KMS-11 (cell line): ENCODE measurements at regions not wholly inside any gene's neighbourhood (a gene's known extent, or its start where the extent isn't known, plus 50 kb on each side); places are given as distances from the start of the nearest gene placed in this dataset.
"Not testable (repeated sequence)": the region's sequence is repeated elsewhere in the genome, so short reads cannot be mapped to it uniquely, and the experiment has no call there.

Experiments used
- H2AFZ ChIP-seq: fragments of 200-600 bp; sonication (generic); 2 replicates; pipeline ENCODE4 v1.6.1; 2016; ENCODE audit warnings: antibody characterized with exemption, mixed run types, low read depth
- H3K27ac ChIP-seq: fragments of 200-600 bp; sonication (generic); 2 replicates; pipeline ENCODE4 v1.6.1; 2016; ENCODE audit warnings: mild to moderate bottlenecking, mixed run types
- H3K27me3 ChIP-seq: fragments of 200-600 bp; sonication (generic); 2 replicates; pipeline ENCODE4 v1.6.1; 2017; ENCODE audit warnings: mild to moderate bottlenecking, low read depth, mixed run types, moderate library complexity; ENCODE audit not compliant: insufficient read depth
- H3K36me3 ChIP-seq: fragments of 200-600 bp; sonication (generic); 2 replicates; pipeline ENCODE4 v1.6.1; 2017; ENCODE audit warnings: mild to moderate bottlenecking, mixed run types; ENCODE audit not compliant: insufficient read depth
- H3K4me1 ChIP-seq: fragments of 200-600 bp; sonication (generic); 2 replicates; pipeline ENCODE4 v1.6.1; 2016; ENCODE audit warnings: mild to moderate bottlenecking, low read depth, mixed run types; ENCODE audit not compliant: poor library complexity, severe bottlenecking
- H3K4me2 ChIP-seq: fragments of 200-600 bp; sonication (generic); 2 replicates; pipeline ENCODE4 v1.7.0; 2016; ENCODE audit warnings: mild to moderate bottlenecking, mixed run types
- H3K4me3 ChIP-seq: fragments of 200-600 bp; sonication (generic); IDR thresholded peaks from 2 replicates; pipeline ENCODE4 v1.6.1; 2017; ENCODE audit warnings: low read depth, low read length, mixed read lengths; ENCODE audit not compliant: insufficient read depth
- H3K79me2 ChIP-seq: fragments of 200-600 bp; sonication (generic); 2 replicates; pipeline ENCODE4 v1.6.1; 2016; ENCODE audit warnings: low read depth, mixed run types; ENCODE audit not compliant: insufficient read depth
- H3K9ac ChIP-seq: fragments of 200-600 bp; sonication (generic); 2 replicates; pipeline ENCODE4 v1.6.1; 2016; ENCODE audit warnings: mild to moderate bottlenecking, mixed run types
- H4K20me1 ChIP-seq: fragments of 200-600 bp; sonication (generic); 2 replicates; pipeline ENCODE4 v1.6.1; 2016; ENCODE audit warnings: mild to moderate bottlenecking, mixed run types; ENCODE audit not compliant: insufficient read depth
- CTCF ChIP-seq: fragments of 200-600 bp; sonication (generic); conservative IDR thresholded peaks from 2 replicates; pipeline ENCODE4 v1.6.1; 2017; ENCODE audit warnings: low read depth, mild to moderate bottlenecking, antibody characterized with exemption, low read length, moderate library complexity, mixed read lengths

- Histone ChIP-seq H3K27ac (no peak overlapping the region), H2AFZ (no peak overlapping the region), H3K79me2 (no peaks in the 10 kb centered on the region), H3K27me3 (no peaks in the 10 kb centered on the region), H3K4me3 (no peak overlapping the region), H3K36me3 (no peaks in the 10 kb centered on the region), H3K9ac (no peak overlapping the region), H3K4me2 (no peak overlapping the region), H3K4me1 (no peaks in the 10 kb centered on the region), H4K20me1 (no peaks in the 10 kb centered on the region)
- no peak for TF ChIP-seq CTCF
Measured at GRCh38 chr10:18918532-18918931, 130.1 kb upstream of the MALRD1 start.

- Histone ChIP-seq H3K27ac (no peak overlapping the region), H3K4me3 (no peak overlapping the region), H3K9ac (no peak overlapping the region), H3K79me2 (no peaks in the 10 kb centered on the region), H3K4me2 (peak overlapping the region; percentile 22; the same call in 1 of the 2 replicates), H3K36me3 (no peaks in the 10 kb centered on the region), H4K20me1 (no peaks in the 10 kb centered on the region), H3K27me3 (no peaks in the 10 kb centered on the region), H2AFZ (no peak overlapping the region), H3K4me1 (peaks cover 15% of the 10 kb centered on the region)
- no peak for TF ChIP-seq CTCF
Measured at GRCh38 chr10:18949391-18949790, 99.2 kb upstream of the MALRD1 start.

GRCh38 chr10:18951072-18951823, 97.4 kb upstream of the MALRD1 start:
- H3K79me2 ChIP-seq, H3K4me3 ChIP-seq, H3K36me3 ChIP-seq, H2AFZ ChIP-seq, H4K20me1 ChIP-seq, H3K4me2 ChIP-seq, H3K27me3 ChIP-seq, H3K9ac ChIP-seq, H3K27ac ChIP-seq: not testable (repeated sequence)
- H3K4me1 ChIP-seq = peaks cover 15% of the 10 kb centered on the region

- Histone ChIP-seq H3K4me3 (no peak overlapping the region), H3K4me2 (no peak overlapping the region), H2AFZ (no peak overlapping the region), H3K27ac (no peak overlapping the region), H4K20me1 (no peaks in the 10 kb centered on the region), H3K36me3 (no peaks in the 10 kb centered on the region), H3K9ac (no peak overlapping the region), H3K4me1 (peaks cover 5% of the 10 kb centered on the region), H3K79me2 (no peaks in the 10 kb centered on the region), H3K27me3 (no peaks in the 10 kb centered on the region)
- no peak for TF ChIP-seq CTCF
Measured at GRCh38 chr10:18955061-18955460, 93.5 kb upstream of the MALRD1 start.

- Histone ChIP-seq H3K9ac (no peak overlapping the region), H4K20me1 (no peaks in the 10 kb centered on the region), H3K79me2 (no peaks in the 10 kb centered on the region), H3K27ac (no peak overlapping the region), H3K4me2 (no peak overlapping the region), H3K36me3 (no peaks in the 10 kb centered on the region), H3K4me3 (no peak overlapping the region), H2AFZ (no peak overlapping the region), H3K4me1 (no peaks in the 10 kb centered on the region), H3K27me3 (no peaks in the 10 kb centered on the region)
- TF ChIP-seq CTCF = no peak
Measured at GRCh38 chr10:18959369-18959768, 89.2 kb upstream of the MALRD1 start.
